Esophagus muscularis mucosa (tissue), 4 donors: ENCODE measurements at regions not wholly inside any gene's neighbourhood (a gene's known extent, or its start where the extent isn't known, plus 50 kb on each side); places are given as distances from the start of the nearest gene placed in this dataset.

Experiments used
- DNase-seq: peaks from one replicate; pipeline ENCODE4 v3.0.0-alpha.2; 2017; ENCODE audit errors: extremely low spot score
- H3K27ac ChIP-seq, 4 donors: fragments of 200-600 bp; sonication (generic); replicated peaks in 1 of 4; 1 replicate in 3 of 4; 2 replicates in 1 of 4; pipeline ENCODE4 v1.5.1; 2016 to 2019; ENCODE audit warnings: mild to moderate bottlenecking in 1 of 4
- H3K27me3 ChIP-seq, 4 donors: fragments of 200-600 bp; sonication (generic); one replicate each; pipeline versions ENCODE4 v1.5.1 to v1.6.0; 2016 to 2019
- H3K36me3 ChIP-seq, 4 donors: fragments of 200-600 bp; sonication (generic); one replicate each; pipeline ENCODE4 v1.5.1; 2016 to 2019
- H3K4me1 ChIP-seq, 4 donors: fragments of 200-600 bp; sonication (generic); one replicate each; pipeline ENCODE4 v1.5.1; 2016 to 2019
- H3K4me3 ChIP-seq, 4 donors: fragments of 200-600 bp; sonication (generic); 1 replicate in 2 of 4; 2 replicates in 2 of 4; pipeline ENCODE4 v1.5.1; 2016 to 2019; ENCODE audit warnings: mild to moderate bottlenecking in 4 of 4, moderate library complexity in 1 of 4
- H3K9me3 ChIP-seq, 4 donors: fragments of 200-600 bp; sonication (generic); 1 replicate in 3 of 4; 2 replicates in 1 of 4; pipeline ENCODE4 v1.5.1; 2016 to 2019
- CTCF ChIP-seq, 3 experiments: fragments of 200-600 bp in 2 of 3; fragments of 450-650 bp in 1 of 3; sonication (generic) in 2 of 3; IDR thresholded peaks; one replicate each; pipeline ENCODE4 v1.5.1; 2017 to 2019; ENCODE audit warnings: antibody characterized with exemption in 3 of 3, mild to moderate bottlenecking in 2 of 3, moderate library complexity in 1 of 3
- EP300 ChIP-seq: sonication (generic); formaldehyde crosslinking; IDR thresholded peaks from one replicate; pipeline ENCODE4 v1.6.1; 2017; ENCODE audit warnings: antibody characterized with exemption
- POLR2A ChIP-seq: fragments of 450-650 bp; IDR thresholded peaks from one replicate; pipeline ENCODE4 v1.6.1; 2017; ENCODE audit warnings: antibody characterized with exemption, moderate library complexity, mild to moderate bottlenecking, low read depth
- POLR2AphosphoS5 ChIP-seq, 2 donors: sonication (generic); formaldehyde crosslinking; IDR thresholded peaks; one replicate each; pipeline ENCODE4 v1.6.1; 2017; ENCODE audit warnings: antibody characterized with exemption in 2 of 2
- WGBS: methylation state at CpG from one replicate; pipeline ENCODE4 v1.1.5; 2018; 5-methylcytosine and 5-hydroxymethylcytosine counted together
- intact Hi-C: fragments of 100-400 bp; cut with DNase I; formaldehyde crosslinking; loops from one replicate; pipeline ENCODE4 v1.15.1; 2023

- H3K27me3 ChIP-seq, result no peaks in the 10 kb centered on the region
- H3K36me3 ChIP-seq, result no peaks in the 10 kb centered on the region
- peaks cover 35 to 63% (median 49%) of the 10 kb centered on the region in 4 donors for H3K4me1 ChIP-seq
- TF ChIP-seq POLR2AphosphoS5 (IDR thresholded peaks at IDR 0.05), result peak in 1 of 2 donors; percentile 28
- no peak for TF ChIP-seq CTCF (IDR thresholded peaks at IDR 0.05)
- H3K4me3 ChIP-seq, result no peak overlapping the region
- no peak for DNase-seq
- intact Hi-C loops, result no loop called here
- peak overlapping the region; percentile 69 to 75 (median 70) for H3K27ac ChIP-seq
- H3K9me3 ChIP-seq, result no peaks in the 10 kb centered on the region
- 18% methylated on average over 1 of the region's 1 CpG for WGBS
These were observed 104.7 kb upstream of the TMEM170B start for GRCh38 chr6:11432713-11433450.

- TF ChIP-seq POLR2AphosphoS5 (IDR thresholded peaks at IDR 0.05) (no peak), POLR2A (no peak), CTCF (IDR thresholded peaks at IDR 0.05) (no peak), EP300 (no peak)
- DNase-seq, result no peak
- Histone ChIP-seq H3K27me3 (no peaks in the 10 kb centered on the region), H3K4me3 (no peak overlapping the region), H3K4me1 (peaks cover 41 to 70% (median 55%) of the 10 kb centered on the region in 4 donors), H3K9me3 (no peaks in the 10 kb centered on the region), H3K27ac (peak overlapping the region; percentile 69 to 75 (median 70)), H3K36me3 (no peaks in the 10 kb centered on the region)
- WGBS, result 89% methylated on average over 6 of the region's 6 CpGs
- intact Hi-C loops, result no loop called here
These were observed 105.5 kb upstream of the TMEM170B start for GRCh38 chr6:11432091-11432490.

GRCh38 chr6:11431455-11431937, 106.1 kb upstream of the TMEM170B start:
- Histone ChIP-seq H3K36me3 (no peaks in the 10 kb centered on the region), H3K4me1 (peaks cover 41 to 73% (median 59%) of the 10 kb centered on the region in 4 donors), H3K27me3 (no peaks in the 10 kb centered on the region), H3K9me3 (no peaks in the 10 kb centered on the region), H3K27ac (peak overlapping the region in 1 of 4 donors; percentile 70), H3K4me3 (no peak overlapping the region)
- TF ChIP-seq EP300 (no peak), POLR2A (no peak), POLR2AphosphoS5 (IDR thresholded peaks at IDR 0.05) (no peak), CTCF (IDR thresholded peaks at IDR 0.05) (no peak)
- no peak for DNase-seq
- intact Hi-C loops, result no loop called here
- 79% methylated on average over 6 of the region's 6 CpGs for WGBS

DNA sequence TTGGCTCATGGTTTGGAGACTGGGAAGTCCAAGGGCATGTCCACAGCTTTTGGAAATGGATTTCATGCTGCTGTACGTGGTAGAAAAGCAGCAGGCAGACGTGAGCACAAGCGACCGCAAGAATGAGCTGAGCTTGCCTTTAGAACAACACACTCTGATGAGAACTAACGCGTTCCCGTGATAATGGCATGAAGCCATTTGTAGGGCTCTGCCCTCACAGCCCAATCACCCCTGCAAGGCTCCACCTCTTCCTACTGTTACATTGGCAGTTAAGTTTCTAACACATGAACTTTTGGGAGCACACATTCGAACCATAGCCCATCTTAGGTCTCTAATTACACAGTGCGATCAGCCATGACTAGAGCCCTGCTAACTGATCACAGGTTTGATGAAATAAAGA, 107.5 kb upstream of the TMEM170B start:
- Histone ChIP-seq H3K27me3 (no peaks in the 10 kb centered on the region), H3K27ac (peak overlapping the region; percentile 35 to 53 (median 42)), H3K4me3 (no peak overlapping the region), H3K36me3 (no peaks in the 10 kb centered on the region), H3K4me1 (peaks cover 49 to 72% (median 60%) of the 10 kb centered on the region in 4 donors), H3K9me3 (no peaks in the 10 kb centered on the region)
- no peak for TF ChIP-seq EP300
- TF ChIP-seq POLR2AphosphoS5 (IDR thresholded peaks at IDR 0.05), result no peak
- no peak for TF ChIP-seq CTCF (IDR thresholded peaks at IDR 0.05)
- TF ChIP-seq POLR2A, result no peak
- 93% methylated on average over 9 of the region's 9 CpGs for WGBS
- intact Hi-C loops, result no loop called here
- peak; percentile 84 for DNase-seq
